ENCODE measurements at regions not wholly inside any gene's neighbourhood (a gene's known extent, or its start where the extent isn't known, plus 50 kb on each side); places are given as distances from the start of the nearest gene placed in this dataset.

DNA sequence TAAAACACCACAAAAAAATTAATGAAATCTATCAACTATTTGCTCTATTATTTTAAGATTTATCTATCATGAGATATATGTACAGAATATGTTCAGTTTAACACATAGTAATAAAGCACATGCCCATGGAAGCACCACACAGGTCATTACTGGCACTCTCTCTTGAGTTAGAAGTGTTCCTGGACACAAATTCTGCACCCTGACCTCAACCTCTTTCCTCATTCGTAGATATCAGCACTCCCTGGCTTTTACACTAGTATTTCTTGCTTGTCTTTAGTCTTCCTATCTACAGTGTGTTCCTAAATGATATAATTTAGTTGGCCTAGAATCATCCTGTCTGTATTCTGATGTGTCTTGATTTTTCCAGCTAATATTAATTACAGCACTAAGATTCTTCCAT is 321.0 kb upstream of the SOX5 start:
- TF ChIP-seq, protein P1, sequence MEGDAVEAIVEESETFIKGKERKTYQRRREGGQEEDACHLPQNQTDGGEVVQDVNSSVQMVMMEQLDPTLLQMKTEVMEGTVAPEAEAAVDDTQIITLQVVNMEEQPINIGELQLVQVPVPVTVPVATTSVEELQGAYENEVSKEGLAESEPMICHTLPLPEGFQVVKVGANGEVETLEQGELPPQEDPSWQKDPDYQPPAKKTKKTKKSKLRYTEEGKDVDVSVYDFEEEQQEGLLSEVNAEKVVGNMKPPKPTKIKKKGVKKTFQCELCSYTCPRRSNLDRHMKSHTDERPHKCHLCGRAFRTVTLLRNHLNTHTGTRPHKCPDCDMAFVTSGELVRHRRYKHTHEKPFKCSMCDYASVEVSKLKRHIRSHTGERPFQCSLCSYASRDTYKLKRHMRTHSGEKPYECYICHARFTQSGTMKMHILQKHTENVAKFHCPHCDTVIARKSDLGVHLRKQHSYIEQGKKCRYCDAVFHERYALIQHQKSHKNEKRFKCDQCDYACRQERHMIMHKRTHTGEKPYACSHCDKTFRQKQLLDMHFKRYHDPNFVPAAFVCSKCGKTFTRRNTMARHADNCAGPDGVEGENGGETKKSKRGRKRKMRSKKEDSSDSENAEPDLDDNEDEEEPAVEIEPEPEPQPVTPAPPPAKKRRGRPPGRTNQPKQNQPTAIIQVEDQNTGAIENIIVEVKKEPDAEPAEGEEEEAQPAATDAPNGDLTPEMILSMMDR (IDR thresholded peaks at IDR 0.05), result no peak
- no peak for TF ChIP-seq EZH2 (IDR thresholded peaks at IDR 0.05)

All from neural progenitor cell (in vitro differentiated cells).